SK-N-SH (cell line): ENCODE measurements at regions not wholly inside any gene's neighbourhood (a gene's known extent, or its start where the extent isn't known, plus 50 kb on each side); places are given as distances from the start of the nearest gene placed in this dataset.

Source experiments
- REST ChIP-seq: IDR thresholded peaks from 2 replicates; pipeline ENCODE4 v1.6.1; 2012; ENCODE audit warnings: mild to moderate bottlenecking, low read depth, low read length, moderate library complexity
- TAF1 ChIP-seq: IDR thresholded peaks from 2 replicates; pipeline ENCODE4 v1.6.1; 2012; ENCODE audit warnings: low read depth, mild to moderate bottlenecking, low read length, moderate library complexity, borderline replicate concordance

DNA sequence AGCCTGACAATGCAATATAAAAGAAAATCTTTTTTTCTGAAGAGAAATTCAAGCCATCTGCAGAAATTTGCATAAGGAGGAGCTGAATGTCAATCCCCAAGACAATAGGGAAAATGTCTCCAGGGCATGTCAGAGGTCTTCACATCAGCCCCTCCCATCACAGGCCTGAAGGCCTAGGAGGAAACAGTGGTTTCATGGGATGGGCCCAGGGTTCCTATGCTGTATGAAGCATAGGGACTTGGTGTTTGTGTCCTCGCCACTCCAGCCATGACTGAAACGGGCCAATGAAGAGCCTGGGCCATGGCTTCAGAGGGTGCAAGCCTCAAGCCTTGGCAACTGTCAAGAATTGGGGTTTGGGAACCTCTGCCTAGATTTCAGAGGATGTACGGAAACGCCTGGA lies 883.5 kb downstream of the UQCRFS1 start:
- no peak for TF ChIP-seq TAF1
- TF ChIP-seq REST = no peak
